ENCODE measurements at regions not wholly inside any gene's neighbourhood (a gene's known extent, or its start where the extent isn't known, plus 50 kb on each side); places are given as distances from the start of the nearest gene placed in this dataset.

DNA sequence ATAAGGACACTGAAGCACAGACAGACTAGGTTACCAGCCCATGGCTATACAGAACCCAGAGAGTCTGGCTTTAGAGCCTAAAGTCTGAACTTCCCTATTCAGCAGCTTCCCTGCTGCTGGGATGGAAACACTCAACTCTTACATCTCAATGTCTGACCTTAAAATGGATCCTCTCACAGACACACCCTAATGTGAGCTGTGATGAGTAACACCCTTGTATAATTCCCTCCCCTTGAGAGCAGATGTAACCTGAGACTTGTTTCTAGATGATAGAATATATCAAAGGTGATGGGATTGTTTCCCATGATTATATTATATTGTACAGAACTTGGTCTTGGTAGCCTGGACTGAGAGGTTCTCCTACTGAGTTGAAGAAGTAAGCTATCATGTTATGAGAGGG, 577.1 kb upstream of the KLHL29 start:
- DNase-seq (ENCODE audit: low spot score): no peak

DNA sequence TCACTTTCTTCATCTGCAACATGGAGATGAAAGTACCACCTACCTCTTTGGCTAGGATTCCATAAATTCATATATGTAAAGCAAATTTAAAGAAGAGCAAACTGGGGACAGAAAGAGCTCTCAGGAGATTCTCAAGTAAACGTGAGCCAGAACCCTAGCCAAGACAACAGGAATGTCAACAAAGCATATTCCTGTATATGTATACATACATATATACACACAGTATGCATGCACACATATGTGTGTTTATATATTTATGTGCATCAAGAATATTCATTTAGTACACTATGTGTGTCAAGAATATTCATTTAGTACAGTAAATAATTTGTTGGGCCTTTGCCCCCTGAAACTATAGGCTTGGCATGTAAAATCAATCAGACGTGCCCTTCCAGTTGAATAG, 574.4 kb upstream of the KLHL29 start:
- no peak for DNase-seq (ENCODE audit: low spot score)

DNA sequence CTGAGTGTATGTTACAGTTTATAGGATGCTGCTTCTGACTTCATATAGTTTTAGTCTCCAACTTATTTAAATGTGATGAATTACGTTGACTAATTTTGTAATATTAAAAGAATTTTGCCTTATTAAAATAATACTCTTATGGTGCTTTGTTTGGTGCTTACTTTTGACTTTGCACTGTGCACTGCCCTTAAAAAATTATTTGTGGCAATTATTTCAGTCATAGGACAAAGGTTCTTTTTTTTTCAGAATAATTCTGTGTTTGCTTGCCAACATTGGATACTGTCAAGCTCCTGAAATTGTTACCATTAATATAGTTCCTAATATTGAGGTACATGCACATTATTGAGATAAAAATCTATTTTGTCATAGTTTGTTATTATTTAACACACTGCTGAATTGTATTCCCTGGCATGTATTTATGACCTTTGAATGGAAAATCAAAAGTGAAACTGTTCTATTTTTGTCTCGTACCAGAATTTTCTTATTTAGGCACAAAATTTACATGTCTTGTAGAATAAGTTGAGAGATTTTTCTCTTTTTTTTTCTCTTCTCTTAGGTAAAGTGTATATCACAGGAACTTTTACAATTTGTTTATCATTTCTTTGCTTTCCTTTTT, 572.8 kb upstream of the KLHL29 start:
- DNase-seq (ENCODE audit: low spot score): no peak

DNA sequence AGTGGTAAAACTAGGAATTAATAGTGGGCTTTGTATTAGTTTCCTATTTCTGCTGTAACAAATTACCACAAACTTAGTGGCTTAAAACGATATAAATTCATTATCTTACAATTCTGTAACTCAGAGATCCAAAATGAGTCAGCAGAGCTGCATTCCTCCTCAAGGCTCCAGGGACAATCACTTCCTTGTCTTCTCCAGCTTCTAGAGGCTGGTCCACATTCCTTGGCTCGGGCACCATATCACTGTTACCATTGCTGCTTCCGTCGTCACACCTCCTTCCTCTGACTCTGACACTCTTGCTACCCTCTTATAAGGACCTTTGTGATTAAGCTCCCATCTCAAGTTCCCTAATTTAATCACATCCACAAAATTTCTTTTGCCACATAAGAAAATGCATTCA, 567.8 kb upstream of the KLHL29 start:
- DNase-seq (ENCODE audit: low spot score): no peak

DNA sequence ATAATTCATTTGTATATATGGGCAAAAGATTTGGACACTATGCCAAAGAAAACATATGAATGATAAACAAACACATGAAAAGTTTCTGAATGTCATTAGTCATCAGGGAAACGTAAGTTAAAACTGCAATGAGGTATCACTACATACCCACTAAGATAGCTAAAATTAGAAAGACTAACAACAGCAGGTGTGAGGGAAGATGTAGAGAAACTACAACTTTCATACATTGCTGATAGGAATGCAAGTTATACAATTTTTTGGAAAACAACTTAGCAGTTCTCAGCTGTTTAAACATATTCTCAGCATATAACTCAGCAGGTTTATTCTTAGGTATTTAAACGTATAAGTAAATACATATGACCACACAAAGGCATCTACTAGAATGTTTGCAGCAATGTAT, 563.5 kb upstream of the KLHL29 start:
- DNase-seq (ENCODE audit: low spot score): no peak

DNA sequence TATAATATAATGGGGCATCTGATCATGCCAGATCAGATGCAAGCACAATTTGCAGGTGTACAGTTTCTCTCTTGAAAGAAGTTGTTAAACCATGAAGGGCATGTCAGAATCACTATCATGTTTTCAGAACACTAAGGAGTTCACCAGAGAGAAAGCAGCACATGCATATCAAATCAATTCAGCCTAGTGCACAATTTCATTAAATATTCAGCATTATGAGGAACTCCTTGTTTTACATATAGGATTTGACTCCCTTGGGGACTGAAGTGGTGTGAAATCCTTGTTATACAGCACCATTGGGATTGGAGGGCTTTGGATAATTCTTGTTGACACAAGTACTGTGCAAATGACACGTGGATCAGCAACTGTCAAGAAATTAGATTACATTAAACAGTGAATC, 562.1 kb upstream of the KLHL29 start:
- no peak for DNase-seq (ENCODE audit: low spot score)

DNA sequence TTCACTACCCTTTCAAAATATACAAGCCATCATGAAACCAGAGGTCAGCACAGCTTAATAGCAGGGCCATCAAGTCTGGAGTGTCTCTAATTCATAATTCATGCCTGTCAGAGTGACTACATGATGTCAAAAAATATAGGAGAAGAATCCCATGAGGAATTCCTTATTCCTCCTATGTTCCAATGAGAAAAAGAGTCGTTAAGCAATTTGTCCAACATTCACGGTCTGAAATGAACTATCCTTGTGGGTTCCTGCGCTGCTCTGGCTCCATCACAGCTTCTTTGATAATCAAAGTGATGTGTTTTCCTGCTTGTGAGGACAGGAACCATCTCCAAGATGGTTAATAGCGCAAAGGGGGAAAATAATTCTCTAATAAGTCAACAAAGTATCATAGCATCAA, 560.4 kb upstream of the KLHL29 start:
- DNase-seq (ENCODE audit: low spot score): no peak

DNA sequence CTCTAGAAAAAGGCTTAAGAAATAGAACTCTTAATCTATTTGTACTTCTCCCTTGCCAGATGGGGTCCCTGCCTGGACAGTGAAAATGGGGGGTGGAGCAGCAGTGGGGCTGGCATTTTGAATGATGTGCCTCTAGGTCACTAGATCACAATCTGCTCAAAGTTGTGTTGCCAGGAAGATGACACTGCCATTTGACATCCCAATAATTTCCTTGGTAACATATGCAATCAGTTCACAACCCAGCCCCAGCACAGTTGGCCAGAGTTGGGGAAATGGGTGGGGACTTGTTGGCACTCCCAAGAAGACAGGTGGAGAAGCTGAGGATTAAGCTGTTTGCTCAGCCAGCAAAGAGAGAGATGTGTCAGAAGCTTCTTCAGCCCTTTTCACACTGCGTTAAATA, 558.3 kb upstream of the KLHL29 start:
- no peak for DNase-seq (ENCODE audit: low spot score)

DNA sequence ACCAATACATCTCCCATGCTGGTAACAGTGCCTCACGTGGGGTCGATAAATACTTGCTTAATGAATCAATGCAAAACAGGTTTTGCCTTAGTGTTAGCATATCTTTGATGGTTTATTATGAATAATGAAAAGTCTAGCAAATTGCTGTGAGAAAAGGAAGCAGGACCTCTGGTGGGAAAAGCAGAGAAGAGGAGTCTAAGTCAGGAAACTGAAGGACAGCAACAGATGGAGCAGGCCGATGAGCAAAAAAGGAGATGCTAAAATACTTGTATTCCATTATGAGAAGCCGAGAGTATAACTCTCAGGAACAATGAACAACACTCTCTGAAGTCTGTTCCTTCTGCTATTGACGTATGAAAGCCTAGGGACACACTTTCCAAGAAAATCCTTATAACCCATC, 555.2 kb upstream of the KLHL29 start:
- DNase-seq (ENCODE audit: low spot score): no peak

DNA sequence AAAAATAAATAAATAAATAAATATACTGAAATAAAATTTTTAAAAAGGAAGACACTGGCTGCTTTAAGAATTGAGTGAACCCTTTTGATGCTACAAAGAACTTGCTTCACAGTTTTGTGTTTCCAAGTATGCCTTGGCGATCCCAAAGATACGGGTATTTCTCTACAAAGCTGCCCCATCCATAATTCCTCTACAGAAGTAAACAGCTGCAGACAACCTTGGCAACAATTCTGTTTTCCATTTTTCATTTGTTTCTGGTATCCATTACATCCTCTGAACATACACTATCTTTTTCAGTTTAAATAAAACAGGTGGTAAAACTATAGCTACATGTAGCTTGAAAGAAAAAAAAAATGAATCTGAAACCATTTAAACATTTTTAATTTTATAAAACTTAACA, 552.8 kb upstream of the KLHL29 start:
- no peak for DNase-seq (ENCODE audit: low spot score)

DNA sequence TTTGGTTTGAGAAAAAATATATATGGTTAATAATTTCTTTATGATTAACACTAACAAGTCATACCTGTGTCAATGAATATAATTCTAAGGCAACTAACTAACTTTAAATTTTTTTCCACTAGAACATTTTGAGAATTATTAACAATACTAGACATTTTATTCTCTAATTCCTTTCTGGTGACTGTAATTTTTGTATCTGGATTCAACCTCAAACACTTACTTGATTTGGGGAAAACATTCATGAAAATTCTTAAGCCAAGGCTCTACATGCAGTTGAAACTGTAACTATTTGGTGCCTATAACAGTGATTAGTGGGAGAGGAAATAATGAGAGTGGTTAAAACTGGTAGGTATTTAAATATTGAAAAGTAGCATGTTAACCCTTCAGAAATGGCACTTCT, 546.5 kb upstream of the KLHL29 start:
- DNase-seq (ENCODE audit: low spot score): no peak

DNA sequence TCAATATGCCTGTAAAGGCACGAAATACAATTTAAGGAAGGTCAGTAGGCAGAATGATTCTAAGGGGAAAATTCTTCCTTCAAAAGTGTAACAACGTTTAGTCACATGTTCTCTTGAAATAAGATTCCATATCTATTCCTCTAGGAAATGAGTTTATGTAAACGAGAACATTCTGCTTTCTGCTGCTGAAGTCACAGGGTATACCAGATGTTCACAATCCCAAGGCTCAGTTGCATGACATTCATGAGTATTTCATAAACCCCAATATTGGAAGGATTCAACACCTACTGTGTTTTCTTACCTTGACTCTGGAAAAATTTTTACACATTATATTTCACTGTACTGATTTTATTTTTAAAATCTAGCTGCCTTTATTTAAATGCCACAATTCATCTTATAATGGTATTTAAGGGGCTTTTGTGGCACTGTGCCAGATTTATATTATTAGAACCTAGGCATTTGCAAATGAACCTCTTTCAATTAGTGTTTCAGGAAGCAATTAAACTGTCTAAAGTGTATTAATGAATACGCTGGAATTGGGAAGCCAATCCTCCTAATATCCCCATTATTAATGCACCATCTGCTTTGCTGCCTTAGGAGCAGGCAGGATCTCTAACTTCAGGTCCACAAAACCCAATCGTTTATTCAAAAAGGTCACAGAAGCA, 542.6 kb upstream of the KLHL29 start:
- no peak for DNase-seq (ENCODE audit: low spot score)

DNA sequence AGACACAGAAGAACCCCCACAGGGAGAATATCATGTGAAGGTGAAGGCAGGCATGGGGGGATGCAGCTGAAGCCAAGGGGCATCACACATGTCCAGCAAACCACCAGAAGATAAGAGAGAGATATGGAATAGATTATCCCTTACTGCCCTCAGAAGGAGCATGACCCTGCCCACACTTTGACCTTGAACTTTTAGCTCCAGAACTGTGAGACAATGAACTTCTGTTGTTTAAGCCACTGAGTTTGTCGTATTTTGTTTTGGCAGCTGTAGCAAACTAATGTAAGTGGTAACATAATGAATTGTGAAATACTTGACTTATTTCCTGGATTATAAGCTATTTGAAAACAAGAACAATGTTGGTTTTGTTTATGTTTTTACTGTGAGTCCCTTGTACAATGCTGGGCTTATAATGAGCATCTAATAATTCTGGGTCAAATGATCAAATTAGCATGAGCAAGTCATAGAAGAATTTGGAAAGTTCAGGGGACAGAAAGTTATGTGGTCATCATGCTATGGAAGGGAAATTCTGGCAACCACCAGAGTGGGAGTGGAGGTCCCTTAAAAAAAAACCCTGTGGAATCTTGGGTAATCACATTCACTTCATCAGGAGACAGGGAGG, 541.0 kb upstream of the KLHL29 start:
- no peak for DNase-seq (ENCODE audit: low spot score)

DNA sequence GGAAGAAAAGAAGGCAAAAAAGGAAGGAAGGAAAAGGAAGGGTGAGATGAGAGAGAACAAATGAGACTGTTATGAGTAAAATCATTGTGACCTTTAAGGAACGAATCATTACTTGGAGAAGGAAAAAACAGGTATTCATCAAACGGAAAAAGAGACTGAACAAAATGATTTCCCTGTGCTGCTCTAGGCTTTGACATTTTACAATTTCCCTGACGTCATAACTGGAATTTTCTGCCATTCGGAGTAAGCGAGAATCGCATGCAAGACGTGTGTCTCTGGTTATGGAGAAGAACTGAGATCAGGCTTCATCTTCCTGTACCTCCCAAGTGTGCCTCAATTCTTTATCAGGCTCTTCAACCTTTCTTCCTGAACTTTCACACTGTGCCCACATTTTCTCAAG, 534.7 kb upstream of the KLHL29 start:
- no peak for DNase-seq (ENCODE audit: low spot score)

DNA sequence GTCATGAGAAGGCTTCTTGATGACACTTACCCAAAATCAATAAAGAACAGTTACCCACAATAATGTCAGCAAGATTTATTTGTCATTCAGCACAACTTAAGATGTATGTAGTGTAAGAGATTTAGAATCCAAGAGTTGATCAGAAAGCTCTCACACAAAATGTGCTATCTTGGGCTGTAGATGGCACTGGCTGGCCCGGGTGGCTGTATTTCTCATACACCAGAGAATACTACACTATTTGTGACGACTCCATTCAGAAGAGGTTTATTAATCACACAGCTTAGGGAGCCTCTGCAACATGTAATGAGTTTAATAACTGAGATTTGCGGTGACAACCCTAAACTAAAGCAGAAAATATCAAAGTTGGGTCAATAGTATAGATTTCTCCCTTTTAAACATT, 530.4 kb upstream of the KLHL29 start:
- no peak for DNase-seq (ENCODE audit: low spot score)

DNA sequence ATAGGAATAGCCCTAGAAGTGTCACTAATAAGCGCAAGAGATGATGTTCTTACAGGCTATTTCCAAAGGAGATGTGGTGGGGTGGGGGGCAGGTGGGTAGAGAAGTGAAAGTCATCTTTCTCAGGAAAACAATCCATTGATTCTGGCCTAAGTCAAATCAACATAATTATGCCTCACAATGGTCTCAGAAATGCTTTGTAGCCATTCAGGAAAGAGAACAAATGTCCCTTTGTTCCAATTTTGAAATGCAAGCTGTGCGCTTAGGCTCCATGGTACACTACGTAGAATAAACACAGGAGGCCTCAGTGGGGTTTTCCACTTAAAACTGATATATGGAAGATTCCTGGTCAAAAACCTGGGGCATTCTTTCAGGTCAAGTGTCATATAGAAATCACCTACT, 529.9 kb upstream of the KLHL29 start:
- DNase-seq (ENCODE audit: low spot score): no peak

DNA sequence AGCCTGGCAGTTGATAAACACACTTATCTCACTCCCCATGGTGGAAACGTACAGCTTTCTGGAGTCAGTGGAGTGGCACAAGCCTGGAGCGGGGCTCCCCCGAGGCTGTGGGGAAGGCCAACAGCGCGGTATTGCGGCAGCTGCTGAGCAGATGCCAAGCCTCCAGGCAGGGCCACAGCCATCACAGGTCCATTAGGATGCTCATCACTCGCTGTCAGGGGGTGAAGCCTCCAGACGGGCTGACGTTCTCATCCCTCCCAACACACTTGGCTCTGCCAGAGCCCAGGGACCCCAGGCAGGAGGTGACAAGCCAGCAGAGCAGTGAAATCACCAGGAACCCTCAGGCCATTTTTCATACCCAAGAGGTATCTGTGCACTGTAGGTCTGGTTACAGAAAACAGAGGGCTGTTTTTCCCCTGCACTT, 529.2 kb upstream of the KLHL29 start:
- DNase-seq (ENCODE audit: low spot score): peak; percentile 49

DNA sequence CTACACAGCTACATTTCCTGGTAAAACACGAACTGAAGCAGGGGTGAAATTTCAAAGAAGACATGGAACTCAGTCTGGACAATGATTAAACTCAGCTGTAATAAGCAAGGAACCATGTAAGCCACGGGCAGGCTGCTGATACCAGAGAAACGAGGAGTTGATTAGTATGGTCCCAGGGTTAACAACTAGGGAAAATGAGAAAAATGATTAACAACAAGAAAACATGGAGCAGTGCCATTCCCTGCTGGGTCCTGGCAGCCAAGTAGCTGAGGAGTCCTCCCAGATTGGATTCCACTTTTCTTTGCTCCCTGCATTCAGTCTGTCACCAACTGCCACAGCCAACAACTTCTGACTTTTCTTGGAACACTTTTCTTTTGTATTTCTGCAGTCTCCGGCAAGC, 517.0 kb upstream of the KLHL29 start:
- no peak for DNase-seq (ENCODE audit: low spot score)

DNA sequence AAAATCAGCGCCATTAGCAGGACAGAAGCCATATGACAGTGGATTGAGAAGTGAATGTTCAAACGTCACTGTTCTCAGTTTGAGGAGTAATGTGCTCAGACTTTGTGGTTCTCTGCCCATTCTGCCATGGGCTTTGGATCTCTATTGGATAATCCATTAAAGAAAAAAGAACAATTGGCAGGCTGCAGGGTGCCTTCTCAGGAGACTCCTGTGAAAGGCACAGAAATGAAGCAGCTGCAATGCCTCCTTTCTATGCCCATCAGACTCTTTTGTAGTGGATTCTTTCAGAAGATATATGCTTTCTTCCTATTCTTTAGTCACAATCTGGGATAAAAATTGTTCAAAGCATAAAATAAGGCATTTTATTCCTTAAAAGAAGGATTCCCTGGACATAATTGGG, 506.9 kb upstream of the KLHL29 start:
- DNase-seq (ENCODE audit: low spot score): no peak

DNA sequence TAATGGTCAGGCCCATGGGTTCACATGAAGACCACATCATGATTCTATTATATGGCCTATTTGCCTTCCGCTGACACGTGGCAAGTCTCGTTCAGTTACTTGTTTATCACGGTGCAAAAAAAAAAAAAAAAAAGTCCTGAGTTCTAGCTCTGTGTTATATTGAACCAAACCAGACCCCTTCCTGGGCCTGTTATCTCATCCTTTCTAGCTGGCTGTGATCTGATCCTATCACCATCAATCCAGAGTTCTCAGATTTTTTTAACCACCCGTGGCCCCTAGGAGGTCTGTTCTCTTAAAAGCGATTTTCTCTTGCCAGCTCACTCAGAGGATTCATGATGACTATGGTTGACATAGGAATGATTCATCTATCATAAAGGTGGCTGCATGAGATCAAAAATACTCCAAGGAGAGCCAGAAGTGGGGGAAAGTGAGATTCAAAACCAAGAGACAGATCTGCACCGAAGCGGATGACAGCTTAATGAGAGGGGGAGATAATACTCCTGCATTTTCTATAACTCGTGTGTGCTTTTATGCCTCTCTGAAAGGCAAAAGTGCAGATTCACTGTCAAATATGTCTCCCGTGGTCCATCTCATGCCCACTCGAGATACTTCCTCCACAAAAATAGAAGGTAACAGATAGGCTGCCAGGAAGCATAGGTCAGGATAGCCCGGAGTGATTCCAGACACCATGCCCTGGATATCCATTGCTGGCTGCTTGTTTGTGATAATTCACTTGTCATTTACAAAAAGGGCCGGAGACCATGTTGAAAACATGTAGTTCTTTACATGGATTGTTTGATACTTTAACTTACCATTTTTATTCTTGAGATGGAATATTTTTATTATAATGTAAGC, 505.7 kb upstream of the KLHL29 start:
- DNase-seq (ENCODE audit: low spot score): peak; percentile 94

DNA sequence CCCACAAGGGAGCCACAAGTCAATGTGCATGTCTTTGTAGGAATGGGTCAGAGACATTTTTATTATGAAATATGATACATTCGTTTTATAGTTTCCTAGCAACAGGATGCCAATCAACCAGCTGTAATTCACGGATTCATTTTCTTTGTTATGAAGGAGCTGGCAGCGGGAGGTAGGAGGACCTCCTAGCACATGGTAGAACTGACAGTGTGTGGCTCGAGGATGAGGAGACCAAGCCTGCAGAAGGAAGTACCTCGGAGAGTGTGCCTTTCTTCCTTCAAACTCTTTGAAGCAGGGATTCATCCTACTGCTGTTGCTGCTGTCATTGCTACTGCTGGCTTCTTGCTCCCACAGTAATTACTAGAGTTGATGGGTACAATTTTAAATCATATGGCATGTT, 504.8 kb upstream of the KLHL29 start:
- DNase-seq (ENCODE audit: low spot score): peak; percentile 42

DNA sequence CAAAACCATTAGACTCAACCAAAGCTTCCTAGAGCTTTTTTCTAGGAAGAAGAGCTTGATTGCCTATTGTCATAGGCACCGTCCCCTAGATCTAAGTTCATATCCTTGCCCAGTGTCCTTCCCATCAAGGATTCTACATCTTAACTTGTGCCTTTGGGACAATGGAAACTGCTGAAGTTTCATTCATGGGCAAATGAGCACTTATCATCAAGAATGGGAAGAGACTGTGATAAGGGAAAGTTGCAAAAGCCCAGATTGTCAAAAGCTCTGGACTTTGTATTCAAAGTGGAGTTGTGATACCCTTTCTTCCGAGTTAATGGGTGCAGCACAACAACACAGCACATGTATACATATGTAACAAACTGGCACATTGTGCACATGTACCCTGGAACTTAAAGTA, 503.0 kb upstream of the KLHL29 start:
- DNase-seq (ENCODE audit: low spot score): no peak

DNA sequence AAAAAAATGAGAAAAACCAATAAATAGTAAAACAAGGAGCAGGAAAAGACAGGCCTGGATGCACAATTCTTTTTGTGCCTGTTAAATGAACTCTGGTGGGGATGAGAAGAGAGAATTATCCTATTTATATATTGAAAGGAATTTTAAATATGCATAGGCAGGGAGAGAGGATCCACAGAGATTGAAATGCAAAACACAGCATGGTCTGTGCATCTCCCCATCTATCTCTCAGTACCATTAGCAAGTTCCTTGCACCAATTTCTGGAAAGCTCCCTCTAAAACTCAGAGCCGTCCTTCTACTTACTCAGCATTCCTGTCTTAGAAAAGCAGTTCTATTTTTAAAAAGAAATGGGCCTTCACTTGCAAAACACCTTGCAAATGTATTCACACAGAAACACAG, 502.3 kb upstream of the KLHL29 start:
- no peak for DNase-seq (ENCODE audit: low spot score)
